Hepatocyte (in vitro differentiated cells): ENCODE measurements at regions not wholly inside any gene's neighbourhood (a gene's known extent, or its start where the extent isn't known, plus 50 kb on each side); places are given as distances from the start of the nearest gene placed in this dataset.

Experiments used
- DNase-seq: peaks from one replicate; pipeline ENCODE4 v3.0.0-alpha.2; 2016; ENCODE audit warnings: low spot score
- H2AFZ ChIP-seq: fragments of 200-600 bp; sonication (generic); 2 replicates; pipeline ENCODE4 v1.6.0; 2016; ENCODE audit warnings: antibody characterized with exemption, mild to moderate bottlenecking
- H3K27ac ChIP-seq: fragments of 200-600 bp; sonication (generic); 2 replicates; pipeline ENCODE4 v1.5.1; 2016; ENCODE audit warnings: mild to moderate bottlenecking
- H3K27me3 ChIP-seq: fragments of 200-600 bp; sonication (generic); 2 replicates; pipeline ENCODE4 v1.6.1; 2016
- H3K36me3 ChIP-seq: fragments of 200-600 bp; sonication (generic); replicated peaks from 2 replicates; pipeline ENCODE4 v1.5.1; 2016; ENCODE audit warnings: low read depth; ENCODE audit not compliant: insufficient read depth
- H3K4me1 ChIP-seq: fragments of 200-600 bp; sonication (generic); 2 replicates; pipeline ENCODE4 v1.5.1; 2016; ENCODE audit warnings: mild to moderate bottlenecking, moderate library complexity; ENCODE audit not compliant: insufficient read depth
- H3K4me2 ChIP-seq: fragments of 200-600 bp; sonication (generic); 2 replicates; pipeline ENCODE4 v1.6.0; 2016
- H3K4me3 ChIP-seq: fragments of 200-600 bp; sonication (generic); 2 replicates; pipeline ENCODE4 v1.5.1; 2016; ENCODE audit warnings: mild to moderate bottlenecking
- H3K79me2 ChIP-seq: fragments of 200-600 bp; sonication (generic); 2 replicates; pipeline ENCODE4 v1.6.0; 2017; ENCODE audit warnings: mild to moderate bottlenecking
- H3K9me2 ChIP-seq: fragments of 200-600 bp; sonication (generic); replicated peaks from 2 replicates; pipeline ENCODE4 v1.6.0; 2017; ENCODE audit warnings: mild to moderate bottlenecking; ENCODE audit not compliant: insufficient read depth
- H3K9me3 ChIP-seq: fragments of 200-600 bp; sonication (generic); 2 replicates; pipeline ENCODE4 v1.5.1; 2016; ENCODE audit warnings: low read depth, mild to moderate bottlenecking
- H4K20me1 ChIP-seq: fragments of 200-600 bp; sonication (generic); 2 replicates; pipeline ENCODE4 v1.6.0; 2016; ENCODE audit warnings: mild to moderate bottlenecking; ENCODE audit not compliant: insufficient read depth, poor library complexity, severe bottlenecking
- CTCF ChIP-seq: fragments of 200-600 bp; sonication (generic); IDR thresholded peaks from 2 replicates; pipeline ENCODE4 v1.5.1; 2016; ENCODE audit warnings: antibody characterized with exemption, mild to moderate bottlenecking; ENCODE audit not compliant: poor library complexity
- EZH2 ChIP-seq: fragments of 200-600 bp; sonication (generic); IDR thresholded peaks from 2 replicates; pipeline ENCODE4 v1.6.1; 2016; ENCODE audit warnings: antibody characterized with exemption, mild to moderate bottlenecking, borderline replicate concordance
- EZH2phosphoT487 ChIP-seq: fragments of 200-600 bp; sonication (generic); IDR thresholded peaks from one replicate; pipeline ENCODE4 v1.6.1; 2018; ENCODE audit warnings: antibody characterized with exemption, mild to moderate bottlenecking, low read depth, moderate library complexity; ENCODE audit not compliant: unreplicated experiment, severe bottlenecking
- WGBS: methylation state at CpG from one replicate; pipeline ENCODE4 v1.1.6; 2016; ENCODE audit warnings: low lambda C conversion rate; ENCODE audit errors: missing lambda C conversion rate; 5-methylcytosine and 5-hydroxymethylcytosine counted together

GRCh38 chr12:90871726-90872096 lies 83.3 kb downstream of the CCER1 start:
- TF ChIP-seq EZH2phosphoT487 (no peak), CTCF (no peak), EZH2 (no peak)
- no peaks in the 10 kb centered on the region for H3K36me3 ChIP-seq
- WGBS = 72% methylated on average over 2 of the region's 2 CpGs

GRCh38 chr12:90870971-90871725 lies 83.8 kb downstream of the CCER1 start:
- Histone ChIP-seq H3K4me1 (no peaks in the 10 kb centered on the region), H3K4me3 (no peak overlapping the region), H3K9me2 (no peaks in the 10 kb centered on the region), H3K9me3 (no peaks in the 10 kb centered on the region), H3K4me2 (no peak overlapping the region), H4K20me1 (no peaks in the 10 kb centered on the region), H3K27me3 (no peaks in the 10 kb centered on the region), H3K36me3 (no peaks in the 10 kb centered on the region), H3K27ac (no peak overlapping the region), H2AFZ (no peak overlapping the region), H3K79me2 (no peaks in the 10 kb centered on the region)
- WGBS = 88% methylated on average over 1 of the region's 1 CpG
- DNase-seq = no peak
- TF ChIP-seq CTCF = no peak
- no peak for TF ChIP-seq EZH2

More at GRCh38 chr12:90871726-90872096, 83.3 kb downstream of the CCER1 start:
- Histone ChIP-seq H3K4me3 (no peak overlapping the region), H3K4me1 (no peaks in the 10 kb centered on the region), H3K27ac (no peak overlapping the region), H3K9me3 (no peaks in the 10 kb centered on the region), H3K4me2 (no peak overlapping the region), H3K9me2 (no peaks in the 10 kb centered on the region), H3K79me2 (no peaks in the 10 kb centered on the region), H2AFZ (no peak overlapping the region), H3K27me3 (no peaks in the 10 kb centered on the region), H4K20me1 (no peaks in the 10 kb centered on the region)
- DNase-seq = no peak

GRCh38 chr12:90868626-90869025 lies 86.3 kb downstream of the CCER1 start:
- 73% methylated on average over 1 of the region's 1 CpG for WGBS
- no peaks in the 10 kb centered on the region for H3K27me3 ChIP-seq
- no peak for DNase-seq
- H3K36me3 ChIP-seq = no peaks in the 10 kb centered on the region
- TF ChIP-seq EZH2phosphoT487 (no peak), CTCF (no peak), EZH2 (no peak)
- no peak overlapping the region for H3K27ac ChIP-seq
- H4K20me1 ChIP-seq = no peaks in the 10 kb centered on the region
- no peaks in the 10 kb centered on the region for H3K79me2 ChIP-seq
- no peaks in the 10 kb centered on the region for H3K9me3 ChIP-seq
- H3K4me2 ChIP-seq = no peak overlapping the region
- H3K9me2 ChIP-seq = no peaks in the 10 kb centered on the region
- H3K4me3 ChIP-seq = no peak overlapping the region
- no peak overlapping the region for H2AFZ ChIP-seq
- no peaks in the 10 kb centered on the region for H3K4me1 ChIP-seq
